ENCODE measurements at regions not wholly inside any gene's neighbourhood (a gene's known extent, or its start where the extent isn't known, plus 50 kb on each side); places are given as distances from the start of the nearest gene placed in this dataset.

- Histone ChIP-seq H3K79me2 (ENCODE audit: insufficient read depth, low read depth) (no peaks in the 10 kb centered on the region), H3K36me3 (ENCODE audit: insufficient read depth) (no peaks in the 10 kb centered on the region), H3K27me3 (ENCODE audit: insufficient read depth, low read depth) (no peaks in the 10 kb centered on the region), H2AFZ (ENCODE audit: low read depth) (no peak overlapping the region), H3K9ac (no peak overlapping the region), H3K4me3 (IDR thresholded peaks at IDR 0.05; ENCODE audit: insufficient read depth, low read depth, low read length) (no peak overlapping the region), H3K4me2 (no peak overlapping the region), H4K20me1 (ENCODE audit: insufficient read depth) (no peaks in the 10 kb centered on the region), H3K27ac (no peak overlapping the region), H3K4me1 (ENCODE audit: low read depth, poor library complexity, severe bottlenecking) (peaks cover 6% of the 10 kb centered on the region)
- TF ChIP-seq CTCF (conservative IDR thresholded peaks at IDR 0.05; ENCODE audit: low read depth, low read length) = no peak
Measured at GRCh38 chr14:71232506-71232905, 325.2 kb downstream of the PCNX1 start.

- Histone ChIP-seq H3K4me3 (IDR thresholded peaks at IDR 0.05; ENCODE audit: insufficient read depth, low read depth, low read length) (no peak overlapping the region), H3K27me3 (ENCODE audit: insufficient read depth, low read depth) (no peaks in the 10 kb centered on the region), H3K4me2 (no peak overlapping the region), H3K9ac (no peak overlapping the region), H3K79me2 (ENCODE audit: insufficient read depth, low read depth) (no peaks in the 10 kb centered on the region), H4K20me1 (ENCODE audit: insufficient read depth) (no peaks in the 10 kb centered on the region), H2AFZ (ENCODE audit: low read depth) (no peak overlapping the region), H3K27ac (no peak overlapping the region), H3K4me1 (ENCODE audit: low read depth, poor library complexity, severe bottlenecking) (no peaks in the 10 kb centered on the region), H3K36me3 (ENCODE audit: insufficient read depth) (no peaks in the 10 kb centered on the region)
- no peak for TF ChIP-seq CTCF (conservative IDR thresholded peaks at IDR 0.05; ENCODE audit: low read depth, low read length)
Measured at GRCh38 chr14:71235875-71236274, 328.6 kb downstream of the PCNX1 start.

- Histone ChIP-seq H4K20me1 (ENCODE audit: insufficient read depth) (no peaks in the 10 kb centered on the region), H3K4me3 (IDR thresholded peaks at IDR 0.05; ENCODE audit: insufficient read depth, low read depth, low read length) (no peak overlapping the region), H3K79me2 (ENCODE audit: insufficient read depth, low read depth) (no peaks in the 10 kb centered on the region), H3K4me1 (ENCODE audit: low read depth, poor library complexity, severe bottlenecking) (no peaks in the 10 kb centered on the region), H2AFZ (ENCODE audit: low read depth) (no peak overlapping the region), H3K27ac (no peak overlapping the region), H3K27me3 (ENCODE audit: insufficient read depth, low read depth) (no peaks in the 10 kb centered on the region), H3K9ac (no peak overlapping the region), H3K4me2 (no peak overlapping the region), H3K36me3 (ENCODE audit: insufficient read depth) (no peaks in the 10 kb centered on the region)
- no peak for TF ChIP-seq CTCF (conservative IDR thresholded peaks at IDR 0.05; ENCODE audit: low read depth, low read length)
Measured at GRCh38 chr14:71236487-71236886, 329.2 kb downstream of the PCNX1 start.

GRCh38 chr14:71237556-71237955 lies 330.3 kb downstream of the PCNX1 start:
- Histone ChIP-seq H3K4me2 (no peak overlapping the region), H3K27ac (no peak overlapping the region), H3K4me3 (IDR thresholded peaks at IDR 0.05; ENCODE audit: insufficient read depth, low read depth, low read length) (no peak overlapping the region), H3K27me3 (ENCODE audit: insufficient read depth, low read depth) (no peaks in the 10 kb centered on the region), H3K4me1 (ENCODE audit: low read depth, poor library complexity, severe bottlenecking) (no peaks in the 10 kb centered on the region), H2AFZ (ENCODE audit: low read depth) (no peak overlapping the region), H4K20me1 (ENCODE audit: insufficient read depth) (no peaks in the 10 kb centered on the region), H3K36me3 (ENCODE audit: insufficient read depth) (no peaks in the 10 kb centered on the region), H3K79me2 (ENCODE audit: insufficient read depth, low read depth) (no peaks in the 10 kb centered on the region), H3K9ac (no peak overlapping the region)
- no peak for TF ChIP-seq CTCF (conservative IDR thresholded peaks at IDR 0.05; ENCODE audit: low read depth, low read length)

GRCh38 chr14:71238835-71239234 lies 331.6 kb downstream of the PCNX1 start:
- H3K36me3 ChIP-seq (ENCODE audit: insufficient read depth) = no peaks in the 10 kb centered on the region
- no peaks in the 10 kb centered on the region for H3K4me1 ChIP-seq (ENCODE audit: low read depth, poor library complexity, severe bottlenecking)
- no peaks in the 10 kb centered on the region for H4K20me1 ChIP-seq (ENCODE audit: insufficient read depth)
- no peak overlapping the region for H2AFZ ChIP-seq (ENCODE audit: low read depth)
- no peak overlapping the region for H3K27ac ChIP-seq
- no peaks in the 10 kb centered on the region for H3K79me2 ChIP-seq (ENCODE audit: insufficient read depth, low read depth)
- H3K27me3 ChIP-seq (ENCODE audit: insufficient read depth, low read depth) = no peaks in the 10 kb centered on the region
- no peak overlapping the region for H3K4me2 ChIP-seq
- no peak overlapping the region for H3K9ac ChIP-seq
- no peak for TF ChIP-seq CTCF (conservative IDR thresholded peaks at IDR 0.05; ENCODE audit: low read depth, low read length)
- no peak overlapping the region for H3K4me3 ChIP-seq (IDR thresholded peaks at IDR 0.05; ENCODE audit: insufficient read depth, low read depth, low read length)
